ENCODE measurements at regions not wholly inside any gene's neighbourhood (a gene's known extent, or its start where the extent isn't known, plus 50 kb on each side); places are given as distances from the start of the nearest gene placed in this dataset.

- H3K9me3 Mint-ChIP-seq = peaks cover 3% of the 10 kb centered on the region
- H3K4me3 Mint-ChIP-seq = no peak overlapping the region
- no peak for ATAC-seq
- H3K4me1 Mint-ChIP-seq = no peaks in the 10 kb centered on the region
- H3K36me3 Mint-ChIP-seq = no peaks in the 10 kb centered on the region
- H3K27me3 Mint-ChIP-seq = no peaks in the 10 kb centered on the region
- no peak overlapping the region for H3K27ac Mint-ChIP-seq
Observed at GRCh38 chr5:166200532-166200931, 2090.9 kb upstream of the WWC1 start.

GRCh38 chr5:166211640-166212039 lies 2079.8 kb upstream of the WWC1 start:
- Mint-ChIP-seq H3K9me3 (peaks cover 10% of the 10 kb centered on the region), H3K4me1 (no peaks in the 10 kb centered on the region), H3K36me3 (no peaks in the 10 kb centered on the region), H3K27ac (no peak overlapping the region), H3K27me3 (no peaks in the 10 kb centered on the region), H3K4me3 (no peak overlapping the region)
- ATAC-seq = no peak

- H3K27me3 Mint-ChIP-seq = no peaks in the 10 kb centered on the region
- H3K36me3 Mint-ChIP-seq = no peaks in the 10 kb centered on the region
- no peak overlapping the region for H3K4me3 Mint-ChIP-seq
- H3K4me1 Mint-ChIP-seq = no peaks in the 10 kb centered on the region
- peaks cover 11% of the 10 kb centered on the region for H3K9me3 Mint-ChIP-seq
- H3K27ac Mint-ChIP-seq = no peak overlapping the region
- no peak for ATAC-seq
Observed at GRCh38 chr5:166236327-166236726, 2055.1 kb upstream of the WWC1 start.

- Mint-ChIP-seq H3K4me1 (no peaks in the 10 kb centered on the region), H3K36me3 (no peaks in the 10 kb centered on the region), H3K4me3 (no peak overlapping the region), H3K27me3 (no peaks in the 10 kb centered on the region), H3K27ac (no peak overlapping the region), H3K9me3 (peaks cover 3% of the 10 kb centered on the region)
- ATAC-seq = no peak
Observed at GRCh38 chr5:166240705-166241104, 2050.7 kb upstream of the WWC1 start.

- Mint-ChIP-seq H3K9me3 (peaks cover 8% of the 10 kb centered on the region), H3K4me1 (no peaks in the 10 kb centered on the region), H3K27me3 (no peaks in the 10 kb centered on the region), H3K4me3 (no peak overlapping the region), H3K27ac (no peak overlapping the region), H3K36me3 (no peaks in the 10 kb centered on the region)
- ATAC-seq = no peak
Observed at GRCh38 chr5:166245556-166245955, 2045.9 kb upstream of the WWC1 start.

- Mint-ChIP-seq H3K9me3 (peaks cover 4% of the 10 kb centered on the region), H3K4me3 (no peak overlapping the region), H3K36me3 (no peaks in the 10 kb centered on the region), H3K4me1 (no peaks in the 10 kb centered on the region), H3K27ac (no peak overlapping the region), H3K27me3 (no peaks in the 10 kb centered on the region)
- ATAC-seq = no peak
Observed at GRCh38 chr5:166251786-166252185, 2039.7 kb upstream of the WWC1 start.

- Mint-ChIP-seq H3K4me1 (no peaks in the 10 kb centered on the region), H3K27ac (no peak overlapping the region), H3K4me3 (no peak overlapping the region), H3K27me3 (no peaks in the 10 kb centered on the region), H3K9me3 (no peaks in the 10 kb centered on the region), H3K36me3 (no peaks in the 10 kb centered on the region)
- no peak for ATAC-seq
Observed at GRCh38 chr5:166257661-166258060, 2033.8 kb upstream of the WWC1 start.

GRCh38 chr5:166262395-166262794 lies 2029.0 kb upstream of the WWC1 start:
- no peak for ATAC-seq
- H3K36me3 Mint-ChIP-seq = no peaks in the 10 kb centered on the region
- no peaks in the 10 kb centered on the region for H3K27me3 Mint-ChIP-seq
- H3K9me3 Mint-ChIP-seq = peaks cover 5% of the 10 kb centered on the region
- no peak overlapping the region for H3K4me3 Mint-ChIP-seq
- H3K27ac Mint-ChIP-seq = no peak overlapping the region
- H3K4me1 Mint-ChIP-seq = no peaks in the 10 kb centered on the region

- H3K4me1 Mint-ChIP-seq = no peaks in the 10 kb centered on the region
- H3K36me3 Mint-ChIP-seq = no peaks in the 10 kb centered on the region
- ATAC-seq = no peak
- H3K4me3 Mint-ChIP-seq = no peak overlapping the region
- no peak overlapping the region for H3K27ac Mint-ChIP-seq
- H3K27me3 Mint-ChIP-seq = no peaks in the 10 kb centered on the region
- peaks cover 8% of the 10 kb centered on the region for H3K9me3 Mint-ChIP-seq
Observed at GRCh38 chr5:166267907-166268306, 2023.5 kb upstream of the WWC1 start.

GRCh38 chr5:166270712-166271111 lies 2020.7 kb upstream of the WWC1 start:
- peaks cover 7% of the 10 kb centered on the region for H3K9me3 Mint-ChIP-seq
- H3K4me1 Mint-ChIP-seq = no peaks in the 10 kb centered on the region
- no peak for ATAC-seq
- no peak overlapping the region for H3K4me3 Mint-ChIP-seq
- no peaks in the 10 kb centered on the region for H3K36me3 Mint-ChIP-seq
- no peak overlapping the region for H3K27ac Mint-ChIP-seq
- H3K27me3 Mint-ChIP-seq = no peaks in the 10 kb centered on the region

GRCh38 chr5:166276006-166276405 lies 2015.4 kb upstream of the WWC1 start:
- Mint-ChIP-seq H3K27me3 (no peaks in the 10 kb centered on the region), H3K9me3 (peaks cover 10% of the 10 kb centered on the region)

GRCh38 chr5:166279828-166280227 lies 2011.6 kb upstream of the WWC1 start:
- Mint-ChIP-seq H3K27me3 (no peaks in the 10 kb centered on the region), H3K27ac (no peak overlapping the region), H3K36me3 (no peaks in the 10 kb centered on the region), H3K4me3 (no peak overlapping the region), H3K4me1 (no peaks in the 10 kb centered on the region), H3K9me3 (peaks cover 3% of the 10 kb centered on the region)
- no peak for ATAC-seq

More at GRCh38 chr5:166276006-166276405, 2015.4 kb upstream of the WWC1 start:
- no peak overlapping the region for H3K27ac Mint-ChIP-seq
- no peak for ATAC-seq
- no peaks in the 10 kb centered on the region for H3K36me3 Mint-ChIP-seq
- no peaks in the 10 kb centered on the region for H3K4me1 Mint-ChIP-seq
- H3K4me3 Mint-ChIP-seq = no peak overlapping the region

- no peaks in the 10 kb centered on the region for H3K27me3 Mint-ChIP-seq
- H3K4me3 Mint-ChIP-seq = no peak overlapping the region
- no peak for ATAC-seq
- H3K9me3 Mint-ChIP-seq = peaks cover 3% of the 10 kb centered on the region
- no peaks in the 10 kb centered on the region for H3K36me3 Mint-ChIP-seq
- no peak overlapping the region for H3K27ac Mint-ChIP-seq
- H3K4me1 Mint-ChIP-seq = no peaks in the 10 kb centered on the region
Observed at GRCh38 chr5:166281433-166281832, 2010.0 kb upstream of the WWC1 start.

GRCh38 chr5:166282939-166283338 lies 2008.5 kb upstream of the WWC1 start:
- H3K9me3 Mint-ChIP-seq = peaks cover 3% of the 10 kb centered on the region

GRCh38 chr5:166285361-166285760 lies 2006.1 kb upstream of the WWC1 start:
- Mint-ChIP-seq H3K9me3 (peaks cover 1% of the 10 kb centered on the region), H3K4me3 (no peak overlapping the region), H3K27ac (no peak overlapping the region), H3K4me1 (no peaks in the 10 kb centered on the region), H3K27me3 (no peaks in the 10 kb centered on the region), H3K36me3 (no peaks in the 10 kb centered on the region)
- no peak for ATAC-seq

More at GRCh38 chr5:166282939-166283338, 2008.5 kb upstream of the WWC1 start:
- no peaks in the 10 kb centered on the region for H3K36me3 Mint-ChIP-seq
- H3K27ac Mint-ChIP-seq = no peak overlapping the region
- no peaks in the 10 kb centered on the region for H3K4me1 Mint-ChIP-seq
- H3K4me3 Mint-ChIP-seq = no peak overlapping the region
- no peaks in the 10 kb centered on the region for H3K27me3 Mint-ChIP-seq
- ATAC-seq = no peak

GRCh38 chr5:166286832-166287231 lies 2004.6 kb upstream of the WWC1 start:
- ATAC-seq = no peak
- Mint-ChIP-seq H3K36me3 (no peaks in the 10 kb centered on the region), H3K9me3 (no peaks in the 10 kb centered on the region), H3K4me3 (no peak overlapping the region), H3K27ac (no peak overlapping the region), H3K4me1 (no peaks in the 10 kb centered on the region), H3K27me3 (no peaks in the 10 kb centered on the region)

- Mint-ChIP-seq H3K36me3 (no peaks in the 10 kb centered on the region), H3K27me3 (no peaks in the 10 kb centered on the region), H3K27ac (no peak overlapping the region), H3K4me3 (no peak overlapping the region), H3K4me1 (no peaks in the 10 kb centered on the region), H3K9me3 (no peaks in the 10 kb centered on the region)
- ATAC-seq = no peak
Observed at GRCh38 chr5:166287866-166288265, 2003.6 kb upstream of the WWC1 start.
